H9 (cell line): ENCODE measurements at regions not wholly inside any gene's neighbourhood (a gene's known extent, or its start where the extent isn't known, plus 50 kb on each side); places are given as distances from the start of the nearest gene placed in this dataset.

Source experiments
- DNase-seq: peaks from one replicate; pipeline ENCODE4 v3.0.0-alpha.2; 2017
- H2AFZ ChIP-seq: one replicate; pipeline ENCODE4 v1.6.1; 2013; ENCODE audit warnings: mild to moderate bottlenecking, low read length, control low read depth, moderate library complexity
- H2AK5ac ChIP-seq: 2 replicates; pipeline ENCODE4 v1.6.1; 2013; ENCODE audit warnings: low read length, control low read depth, mixed read lengths; ENCODE audit not compliant: insufficient read length
- H2BK120ac ChIP-seq: one replicate; pipeline ENCODE4 v1.6.1; 2013; ENCODE audit warnings: low read depth, mild to moderate bottlenecking, low read length, control low read depth, inconsistent platforms; ENCODE audit not compliant: poor library complexity, severe bottlenecking
- H2BK12ac ChIP-seq: 2 replicates; pipeline ENCODE4 v1.6.1; 2013; ENCODE audit warnings: low read length, control low read depth, mixed read lengths, low read depth; ENCODE audit not compliant: insufficient read length
- H2BK15ac ChIP-seq: 2 replicates; pipeline ENCODE4 v1.6.1; 2013; ENCODE audit warnings: low read depth, low read length, control low read depth
- H2BK20ac ChIP-seq: one replicate; pipeline ENCODE4 v1.6.1; 2013; ENCODE audit warnings: low read depth, mild to moderate bottlenecking, low read length, control low read depth, inconsistent platforms; ENCODE audit not compliant: poor library complexity, severe bottlenecking
- H2BK5ac ChIP-seq: 2 replicates; pipeline ENCODE4 v1.6.1; 2013; ENCODE audit warnings: low read length, control low read depth, mixed read lengths; ENCODE audit not compliant: insufficient read length
- H3K14ac ChIP-seq: 2 replicates; pipeline ENCODE4 v1.6.1; 2013; ENCODE audit warnings: low read length, control low read depth; ENCODE audit not compliant: insufficient read depth
- H3K18ac ChIP-seq: 2 replicates; pipeline ENCODE4 v1.6.1; 2013; ENCODE audit warnings: low read depth, mild to moderate bottlenecking, mixed read lengths, low read length, control low read depth; ENCODE audit not compliant: insufficient read length
- H3K23ac ChIP-seq: 2 replicates; pipeline ENCODE4 v1.6.1; 2013; ENCODE audit warnings: low read length, control low read depth, mixed read lengths, low read depth; ENCODE audit not compliant: insufficient read length
- H3K23me2 ChIP-seq: 2 replicates; pipeline ENCODE4 v1.6.1; 2013; ENCODE audit warnings: low read depth, mild to moderate bottlenecking, mixed read lengths, low read length, control low read depth; ENCODE audit not compliant: insufficient read length, poor library complexity, severe bottlenecking
- H3K27ac ChIP-seq: 2 replicates; pipeline ENCODE4 v1.5.1; 2013; ENCODE audit warnings: low read length, control low read depth, mixed read lengths, low read depth; ENCODE audit not compliant: insufficient read length
- H3K27me3 ChIP-seq: 2 replicates; pipeline ENCODE4 v1.6.1; 2013; ENCODE audit warnings: low read length, control low read depth, inconsistent platforms; ENCODE audit not compliant: insufficient read depth
- H3K4ac ChIP-seq: 2 replicates; pipeline ENCODE4 v1.6.1; 2013; ENCODE audit warnings: low read depth, mild to moderate bottlenecking, control low read depth, inconsistent platforms, low read length, moderate library complexity
- H3K4me1 ChIP-seq: 2 replicates; pipeline ENCODE4 v1.6.1; 2013; ENCODE audit warnings: low read length, control low read depth, inconsistent platforms; ENCODE audit not compliant: insufficient read depth
- H3K4me2 ChIP-seq: 2 replicates; pipeline ENCODE4 v1.6.1; 2013; ENCODE audit warnings: low read length, control low read depth, mixed read lengths; ENCODE audit not compliant: insufficient read length, insufficient read depth
- H3K56ac ChIP-seq: 2 replicates; pipeline ENCODE4 v1.6.1; 2013; ENCODE audit warnings: low read depth, mild to moderate bottlenecking, mixed read lengths, low read length, control low read depth; ENCODE audit not compliant: insufficient read length
- H3K79me1 ChIP-seq: 2 replicates; pipeline ENCODE4 v1.6.1; 2013; ENCODE audit warnings: low read depth, mild to moderate bottlenecking, moderate library complexity, low read length, control low read depth, inconsistent platforms; ENCODE audit not compliant: insufficient read depth, poor library complexity, severe bottlenecking
- H3K79me2 ChIP-seq: 2 replicates; pipeline ENCODE4 v1.6.1; 2013; ENCODE audit warnings: low read length, control low read depth, inconsistent platforms; ENCODE audit not compliant: insufficient read depth
- H3K9ac ChIP-seq: 2 replicates; pipeline ENCODE4 v1.6.1; 2013; ENCODE audit warnings: low read length, control low read depth, mixed read lengths; ENCODE audit not compliant: insufficient read length; ENCODE audit errors: extremely low read depth
- H3K9me3 ChIP-seq: one replicate; pipeline ENCODE4 v1.6.1; 2013; ENCODE audit warnings: low read depth, low read length, inconsistent platforms; ENCODE audit not compliant: control insufficient read depth
- H3T11ph ChIP-seq: one replicate; pipeline ENCODE4 v1.6.1; 2013; ENCODE audit warnings: mild to moderate bottlenecking, low read length, control low read depth, inconsistent platforms
- H4K20me1 ChIP-seq: one replicate; pipeline ENCODE4 v1.6.1; 2013; ENCODE audit not compliant: control insufficient read depth, insufficient read length, insufficient read depth
- H4K5ac ChIP-seq: 2 replicates; pipeline ENCODE4 v1.6.1; 2013; ENCODE audit warnings: low read depth, mild to moderate bottlenecking, mixed read lengths, low read length, control low read depth; ENCODE audit not compliant: insufficient read length
- H4K8ac ChIP-seq: replicated peaks from 2 replicates; pipeline ENCODE4 v1.6.1; 2013; ENCODE audit warnings: low read length, control low read depth, mixed read lengths, low read depth; ENCODE audit not compliant: insufficient read length
- H4K91ac ChIP-seq: 2 replicates; pipeline ENCODE4 v1.6.1; 2013; ENCODE audit warnings: low read depth, mild to moderate bottlenecking, moderate library complexity, mixed read lengths, low read length, control low read depth; ENCODE audit not compliant: insufficient read length
- H3K27ac Mint-ChIP-seq, 3 experiments: 2 replicates in 2 of 3; 3 replicates in 1 of 3; pipeline ENCODE4 v1.8.0; 2020 to 2021; ENCODE audit warnings: mixed read lengths in 3 of 3, mild to moderate bottlenecking in 1 of 3, moderate library complexity in 1 of 3
- H3K27me3 Mint-ChIP-seq: 2 replicates; pipeline ENCODE4 v1.8.0; 2021; ENCODE audit warnings: low read depth, mild to moderate bottlenecking, moderate library complexity, mixed read lengths
- H3K36me3 Mint-ChIP-seq, 3 experiments: 2 replicates in 2 of 3; 3 replicates in 1 of 3; pipeline ENCODE4 v1.8.0; 2020 to 2021; ENCODE audit warnings: low read depth in 3 of 3, mixed read lengths in 3 of 3; ENCODE audit not compliant: insufficient read depth in 1 of 3
- H3K4me1 Mint-ChIP-seq, 2 experiments: 2 replicates each; pipeline ENCODE4 v1.8.0; 2020; ENCODE audit warnings: mixed read lengths in 2 of 2
- H3K4me3 Mint-ChIP-seq, 2 experiments: 2 replicates in 1 of 2; 3 replicates in 1 of 2; pipeline ENCODE4 v1.8.0; 2020 to 2021; ENCODE audit warnings: mild to moderate bottlenecking in 2 of 2, mixed read lengths in 2 of 2, moderate library complexity in 1 of 2
- H3K9me3 Mint-ChIP-seq, 2 experiments: 2 replicates in 1 of 2; 3 replicates in 1 of 2; pipeline ENCODE4 v1.8.0; 2020; ENCODE audit warnings: mild to moderate bottlenecking in 2 of 2, mixed read lengths in 2 of 2, moderate library complexity in 1 of 2
- CTCF ChIP-seq: fragments of 200-600 bp; sonication (generic); conservative IDR thresholded peaks from 3 replicates; pipeline ENCODE4 v1.8.0; 2021; ENCODE audit warnings: antibody characterized with exemption, mild to moderate bottlenecking
- WGBS: extraction: QIAGEN DNeasy Blood & Tissue Kit; methylation state at CpG from one replicate; pipeline ENCODE4 v1.1.7; 2013; ENCODE audit warnings: missing lambda C conversion rate, low lambda C conversion rate, mixed read lengths; ENCODE audit not compliant: insufficient read length; ENCODE audit errors: extremely low coverage; 5-methylcytosine and 5-hydroxymethylcytosine counted together

DNA sequence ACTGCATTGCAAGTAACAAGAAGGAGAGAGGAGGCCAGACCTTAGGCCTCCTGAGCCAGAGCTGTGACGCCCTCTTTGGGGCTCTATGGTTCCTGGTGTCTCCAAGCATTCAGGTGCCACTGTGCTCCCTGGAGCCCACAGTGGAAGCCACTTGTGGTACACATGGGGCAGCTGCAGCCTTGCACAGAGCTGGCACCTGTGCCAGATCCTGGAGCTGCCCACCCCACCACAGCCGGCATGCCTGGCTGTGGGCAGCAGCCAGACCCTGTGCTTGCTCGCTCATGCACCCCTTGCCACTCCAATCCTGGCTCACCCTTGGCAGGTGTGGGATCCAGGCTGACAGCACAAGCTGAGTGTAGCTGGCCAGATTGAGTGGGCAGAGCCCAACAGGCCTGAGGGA lies 173.8 kb upstream of the SMIM30 start:
- Histone ChIP-seq H3K4me2 (no peak overlapping the region), H4K20me1 (no peaks in the 10 kb centered on the region), H3K27ac (no peak overlapping the region), H3K23me2 (no peaks in the 10 kb centered on the region), H2AFZ (no peak overlapping the region), H4K5ac (no peak overlapping the region), H3K18ac (no peak overlapping the region), H2BK15ac (no peak overlapping the region), H2BK5ac (no peak overlapping the region), H2AK5ac (no peak overlapping the region), H3T11ph (no peak overlapping the region), H2BK20ac (no peak overlapping the region), H3K79me2 (no peaks in the 10 kb centered on the region), H3K56ac (no peak overlapping the region), H3K23ac (no peak overlapping the region), H4K91ac (no peak overlapping the region), H3K4me1 (no peaks in the 10 kb centered on the region), H3K4ac (no peak overlapping the region), H3K14ac (no peak overlapping the region), H3K79me1 (no peaks in the 10 kb centered on the region), H3K9ac (no peak overlapping the region), H3K27me3 (no peaks in the 10 kb centered on the region), H2BK12ac (no peak overlapping the region), H2BK120ac (no peak overlapping the region), H4K8ac (no peak overlapping the region), H3K9me3 (no peaks in the 10 kb centered on the region)
- TF ChIP-seq CTCF, result no peak
- Mint-ChIP-seq H3K4me1 (no peaks in the 10 kb centered on the region), H3K36me3 (no peaks in the 10 kb centered on the region), H3K9me3 (peaks cover 0 to 5% of the 10 kb centered on the region in 2 experiments; a peak in 1 of 5 replicates), H3K27me3 (no peaks in the 10 kb centered on the region; the same call in 1 of the 2 replicates), H3K4me3 (no peak overlapping the region), H3K27ac (peak overlapping the region in 1 of 3 experiments; percentile 11; a peak in 1 of 7 replicates)
- no peak for DNase-seq
- no CpG with 5 or more reads among the region's 3 CpGs for whole genome bisulfite sequencing
